Nephron progenitor cell (in vitro differentiated cells): ENCODE measurements at regions not wholly inside any gene's neighbourhood (a gene's known extent, or its start where the extent isn't known, plus 50 kb on each side); places are given as distances from the start of the nearest gene placed in this dataset.

ENCODE experiments used
- DNase-seq: peaks from one replicate; pipeline ENCODE4 v3.0.0; 2021
- H3K27ac Mint-ChIP-seq: 2 replicates; pipeline ENCODE4 v1.8.0; 2021; ENCODE audit warnings: mild to moderate bottlenecking, moderate library complexity, mixed read lengths
- H3K27me3 Mint-ChIP-seq: 2 replicates; pipeline ENCODE4 v1.8.0; 2021; ENCODE audit warnings: mild to moderate bottlenecking, low read depth, mixed read lengths; ENCODE audit not compliant: poor library complexity
- H3K36me3 Mint-ChIP-seq: 2 replicates; pipeline ENCODE4 v1.8.0; 2021; ENCODE audit warnings: low read depth, mixed read lengths
- H3K4me1 Mint-ChIP-seq: 2 replicates; pipeline ENCODE4 v1.8.0; 2021; ENCODE audit warnings: mixed read lengths
- H3K4me3 Mint-ChIP-seq: 2 replicates; pipeline ENCODE4 v1.8.0; 2021; ENCODE audit warnings: mild to moderate bottlenecking, moderate library complexity, mixed read lengths
- H3K9me3 Mint-ChIP-seq: 2 replicates; pipeline ENCODE4 v1.8.0; 2021; ENCODE audit warnings: mild to moderate bottlenecking, moderate library complexity, mixed read lengths
- CTCF ChIP-seq: fragments of 200-600 bp; sonication (generic); IDR thresholded peaks from 2 replicates; pipeline ENCODE4 v1.5.0; 2021; ENCODE audit warnings: antibody characterized with exemption

GRCh38 chr22:47976219-47976618 lies 1213.8 kb downstream of the TBC1D22A start:
- TF ChIP-seq CTCF: no peak
- H3K27me3 Mint-ChIP-seq: peaks cover 5% of the 10 kb centered on the region
- H3K36me3 Mint-ChIP-seq: no peaks in the 10 kb centered on the region
- no peaks in the 10 kb centered on the region for H3K4me1 Mint-ChIP-seq
- H3K4me3 Mint-ChIP-seq: no peak overlapping the region
- DNase-seq: no peak
- no peak overlapping the region for H3K27ac Mint-ChIP-seq
- H3K9me3 Mint-ChIP-seq: peaks cover 72% of the 10 kb centered on the region

GRCh38 chr22:47967831-47968230 lies 1205.4 kb downstream of the TBC1D22A start:
- Mint-ChIP-seq H3K4me1 (no peaks in the 10 kb centered on the region), H3K27ac (no peak overlapping the region), H3K9me3 (peaks cover 56% of the 10 kb centered on the region), H3K4me3 (no peak overlapping the region), H3K36me3 (no peaks in the 10 kb centered on the region), H3K27me3 (peaks cover 19% of the 10 kb centered on the region)
- TF ChIP-seq CTCF: no peak
- no peak for DNase-seq

GRCh38 chr22:47966316-47966715 lies 1203.9 kb downstream of the TBC1D22A start:
- Mint-ChIP-seq H3K27ac (no peak overlapping the region), H3K4me1 (no peaks in the 10 kb centered on the region), H3K36me3 (no peaks in the 10 kb centered on the region), H3K4me3 (no peak overlapping the region), H3K27me3 (peaks cover 19% of the 10 kb centered on the region), H3K9me3 (peaks cover 54% of the 10 kb centered on the region)
- no peak for TF ChIP-seq CTCF
- DNase-seq: no peak

- TF ChIP-seq CTCF: no peak
- Mint-ChIP-seq H3K27me3 (peaks cover 19% of the 10 kb centered on the region), H3K27ac (no peak overlapping the region), H3K36me3 (no peaks in the 10 kb centered on the region), H3K4me3 (no peak overlapping the region), H3K4me1 (no peaks in the 10 kb centered on the region), H3K9me3 (peaks cover 56% of the 10 kb centered on the region)
- DNase-seq: no peak
These were observed 1203.4 kb downstream of the TBC1D22A start for GRCh38 chr22:47965896-47966295.

GRCh38 chr22:47965066-47965465 lies 1202.6 kb downstream of the TBC1D22A start:
- no peaks in the 10 kb centered on the region for H3K4me1 Mint-ChIP-seq
- no peak for TF ChIP-seq CTCF
- H3K9me3 Mint-ChIP-seq: peaks cover 48% of the 10 kb centered on the region
- peaks cover 19% of the 10 kb centered on the region for H3K27me3 Mint-ChIP-seq
- H3K27ac Mint-ChIP-seq: no peak overlapping the region
- H3K4me3 Mint-ChIP-seq: no peak overlapping the region
- H3K36me3 Mint-ChIP-seq: no peaks in the 10 kb centered on the region
- no peak for DNase-seq

- Mint-ChIP-seq H3K9me3 (peaks cover 52% of the 10 kb centered on the region), H3K4me1 (no peaks in the 10 kb centered on the region), H3K27ac (no peak overlapping the region), H3K27me3 (peaks cover 17% of the 10 kb centered on the region), H3K4me3 (no peak overlapping the region), H3K36me3 (no peaks in the 10 kb centered on the region)
- TF ChIP-seq CTCF: no peak
- no peak for DNase-seq
These were observed 1201.2 kb downstream of the TBC1D22A start for GRCh38 chr22:47963660-47964059.
